Nephron progenitor cell (in vitro differentiated cells): ENCODE measurements at regions not wholly inside any gene's neighbourhood (a gene's known extent, or its start where the extent isn't known, plus 50 kb on each side); places are given as distances from the start of the nearest gene placed in this dataset.

ENCODE experiments used
- DNase-seq: peaks from one replicate; pipeline ENCODE4 v3.0.0; 2021
- H3K27ac Mint-ChIP-seq: 2 replicates; pipeline ENCODE4 v1.8.0; 2021; ENCODE audit warnings: mild to moderate bottlenecking, moderate library complexity, mixed read lengths
- H3K27me3 Mint-ChIP-seq: 2 replicates; pipeline ENCODE4 v1.8.0; 2021; ENCODE audit warnings: mild to moderate bottlenecking, low read depth, mixed read lengths; ENCODE audit not compliant: poor library complexity
- H3K36me3 Mint-ChIP-seq: 2 replicates; pipeline ENCODE4 v1.8.0; 2021; ENCODE audit warnings: low read depth, mixed read lengths
- H3K4me1 Mint-ChIP-seq: 2 replicates; pipeline ENCODE4 v1.8.0; 2021; ENCODE audit warnings: mixed read lengths
- H3K4me3 Mint-ChIP-seq: 2 replicates; pipeline ENCODE4 v1.8.0; 2021; ENCODE audit warnings: mild to moderate bottlenecking, moderate library complexity, mixed read lengths
- H3K9me3 Mint-ChIP-seq: 2 replicates; pipeline ENCODE4 v1.8.0; 2021; ENCODE audit warnings: mild to moderate bottlenecking, moderate library complexity, mixed read lengths
- TF ChIP-seq, protein P1 (sequence below): fragments of 200-600 bp; sonication (generic); IDR thresholded peaks from 2 replicates; pipeline ENCODE4 v1.5.0; 2021; ENCODE audit warnings: antibody characterized with exemption

DNA sequence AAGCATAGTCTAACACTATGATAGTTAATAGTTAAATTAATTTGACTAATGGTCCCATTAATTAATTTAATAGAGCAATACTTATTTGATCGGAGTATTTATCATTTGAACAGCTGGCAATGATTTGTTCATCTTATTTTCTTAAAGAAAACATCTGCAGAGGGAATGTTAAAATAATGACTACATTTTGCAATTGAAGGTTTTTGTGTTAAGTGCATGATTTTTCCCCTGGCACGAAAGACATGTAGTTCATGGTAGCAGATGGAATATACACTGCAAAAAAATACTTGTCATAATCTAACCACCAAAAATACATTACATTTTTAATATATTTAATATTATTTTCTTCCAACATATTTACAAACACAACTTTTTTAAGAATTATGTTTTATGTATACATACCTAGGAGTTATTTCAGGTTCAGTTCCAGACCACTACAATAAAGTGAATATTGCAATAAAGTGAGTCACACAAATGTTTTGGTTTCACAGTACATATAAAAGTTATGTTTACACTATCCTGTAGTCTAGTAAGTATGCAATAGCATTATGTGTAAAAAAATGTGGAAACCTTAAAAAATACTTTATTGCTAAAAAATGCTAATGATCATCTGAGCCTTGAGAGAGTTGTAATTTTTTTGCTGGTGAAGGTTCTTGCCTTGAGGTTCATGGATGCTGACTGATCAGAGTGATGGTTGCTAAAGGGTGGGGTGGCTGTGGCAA lies 292.6 kb upstream of the DAB2 start:
- no peak for DNase-seq
- H3K9me3 Mint-ChIP-seq: no peaks in the 10 kb centered on the region
- peaks cover 6% of the 10 kb centered on the region for H3K27me3 Mint-ChIP-seq
- TF ChIP-seq, protein P1, sequence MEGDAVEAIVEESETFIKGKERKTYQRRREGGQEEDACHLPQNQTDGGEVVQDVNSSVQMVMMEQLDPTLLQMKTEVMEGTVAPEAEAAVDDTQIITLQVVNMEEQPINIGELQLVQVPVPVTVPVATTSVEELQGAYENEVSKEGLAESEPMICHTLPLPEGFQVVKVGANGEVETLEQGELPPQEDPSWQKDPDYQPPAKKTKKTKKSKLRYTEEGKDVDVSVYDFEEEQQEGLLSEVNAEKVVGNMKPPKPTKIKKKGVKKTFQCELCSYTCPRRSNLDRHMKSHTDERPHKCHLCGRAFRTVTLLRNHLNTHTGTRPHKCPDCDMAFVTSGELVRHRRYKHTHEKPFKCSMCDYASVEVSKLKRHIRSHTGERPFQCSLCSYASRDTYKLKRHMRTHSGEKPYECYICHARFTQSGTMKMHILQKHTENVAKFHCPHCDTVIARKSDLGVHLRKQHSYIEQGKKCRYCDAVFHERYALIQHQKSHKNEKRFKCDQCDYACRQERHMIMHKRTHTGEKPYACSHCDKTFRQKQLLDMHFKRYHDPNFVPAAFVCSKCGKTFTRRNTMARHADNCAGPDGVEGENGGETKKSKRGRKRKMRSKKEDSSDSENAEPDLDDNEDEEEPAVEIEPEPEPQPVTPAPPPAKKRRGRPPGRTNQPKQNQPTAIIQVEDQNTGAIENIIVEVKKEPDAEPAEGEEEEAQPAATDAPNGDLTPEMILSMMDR: no peak
- H3K4me1 Mint-ChIP-seq: no peaks in the 10 kb centered on the region
- H3K27ac Mint-ChIP-seq: no peak overlapping the region
- no peaks in the 10 kb centered on the region for H3K36me3 Mint-ChIP-seq
- H3K4me3 Mint-ChIP-seq: no peak overlapping the region

DNA sequence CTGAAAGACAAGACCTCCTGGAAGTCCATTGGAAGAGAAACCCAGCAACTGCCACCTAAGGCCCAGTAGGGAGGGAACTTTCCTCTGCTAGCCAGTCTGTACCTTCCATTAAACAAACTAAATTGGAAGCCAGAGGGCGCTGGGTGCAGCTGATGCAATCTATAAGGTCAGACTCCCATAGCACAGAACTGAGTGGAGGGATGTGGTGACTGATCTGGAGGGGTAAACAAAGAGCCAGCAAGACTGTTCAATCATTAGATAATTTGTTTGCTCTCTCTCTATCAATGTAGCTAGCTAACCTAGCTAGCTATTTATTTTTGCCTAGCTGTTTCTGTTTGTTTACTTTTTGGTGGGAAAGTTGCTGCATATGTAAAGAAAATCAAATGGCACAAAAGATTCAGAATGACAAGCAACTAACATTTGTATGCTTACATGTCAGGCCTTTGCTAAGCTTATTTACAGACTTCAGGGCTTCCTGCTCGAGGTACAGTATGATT lies 291.8 kb upstream of the DAB2 start:
- Mint-ChIP-seq H3K4me3 (no peak overlapping the region), H3K27me3 (peaks cover 6% of the 10 kb centered on the region), H3K9me3 (no peaks in the 10 kb centered on the region), H3K4me1 (no peaks in the 10 kb centered on the region), H3K27ac (no peak overlapping the region), H3K36me3 (no peaks in the 10 kb centered on the region)
- TF ChIP-seq, protein P1: peak; percentile 22
- DNase-seq: peak; percentile 22

DNA sequence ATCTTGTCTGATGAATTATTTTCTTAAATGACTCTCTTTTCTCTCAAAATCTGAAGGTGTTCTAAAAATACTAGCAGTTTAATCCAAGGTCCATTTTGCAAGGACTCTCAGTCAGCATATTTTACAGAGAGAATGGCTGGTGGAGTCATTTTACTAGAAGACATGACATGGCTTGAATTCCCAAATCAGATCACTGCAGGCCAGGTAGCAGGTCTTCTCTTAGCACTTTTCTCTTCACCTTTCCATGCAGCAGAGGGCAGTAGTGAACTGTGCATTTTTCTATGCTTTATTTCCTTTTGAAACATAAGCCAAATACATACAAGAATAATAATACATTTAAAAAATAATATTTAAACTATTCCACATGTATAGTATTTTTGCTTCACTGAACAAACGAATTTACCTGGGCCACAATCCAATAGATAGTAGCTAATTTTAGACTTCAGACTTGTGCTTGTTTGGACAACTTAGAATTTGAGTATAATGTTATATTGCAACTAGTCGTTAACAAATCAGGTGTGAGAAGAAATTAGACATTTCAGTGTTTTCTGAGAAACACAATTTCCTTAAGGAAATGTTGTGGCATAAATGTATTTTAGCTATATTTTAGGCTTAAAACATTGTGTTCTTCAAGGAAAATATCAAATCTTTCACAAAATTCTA lies 289.4 kb upstream of the DAB2 start:
- no peaks in the 10 kb centered on the region for H3K4me1 Mint-ChIP-seq
- no peak overlapping the region for H3K27ac Mint-ChIP-seq
- no peaks in the 10 kb centered on the region for H3K9me3 Mint-ChIP-seq
- H3K36me3 Mint-ChIP-seq: no peaks in the 10 kb centered on the region
- peaks cover 6% of the 10 kb centered on the region for H3K27me3 Mint-ChIP-seq
- TF ChIP-seq, protein P1: peak; percentile 74
- H3K4me3 Mint-ChIP-seq: no peak overlapping the region
- DNase-seq: peak; percentile 29

DNA sequence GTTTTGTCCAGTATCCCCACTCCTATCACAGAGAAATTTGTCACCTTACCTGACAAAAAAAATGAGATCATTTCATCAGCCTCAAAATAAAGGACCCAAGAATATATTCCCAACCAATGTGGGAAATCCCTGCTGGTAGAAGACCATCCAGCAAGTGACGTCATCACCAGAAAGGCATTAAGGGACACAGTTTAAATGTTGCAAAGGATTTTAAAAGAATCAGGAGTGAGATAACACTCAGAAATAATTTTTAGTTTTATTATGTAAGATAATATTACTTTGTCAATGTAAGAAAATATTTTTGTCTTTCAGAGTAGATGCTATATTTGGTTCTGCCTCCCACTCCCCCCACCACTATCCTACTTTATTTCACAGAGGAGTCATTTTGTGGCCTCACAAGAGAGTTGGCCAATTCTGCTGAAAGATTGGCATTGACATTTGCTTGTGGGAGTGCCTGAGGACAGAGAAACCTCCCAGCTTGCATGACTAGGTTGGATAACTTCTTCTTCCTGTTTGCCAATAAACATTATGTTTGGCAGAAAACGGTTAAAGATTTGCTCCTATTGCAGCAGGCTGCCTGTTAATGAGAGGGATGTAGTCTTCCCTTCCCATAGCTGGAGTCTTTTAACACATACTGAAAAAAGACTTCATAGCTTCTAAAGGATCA lies 288.6 kb upstream of the DAB2 start:
- Mint-ChIP-seq H3K9me3 (no peaks in the 10 kb centered on the region), H3K4me1 (no peaks in the 10 kb centered on the region), H3K4me3 (no peak overlapping the region), H3K27me3 (peaks cover 6% of the 10 kb centered on the region), H3K36me3 (no peaks in the 10 kb centered on the region), H3K27ac (no peak overlapping the region)
- no peak for DNase-seq
- TF ChIP-seq, protein P1: no peak

DNA sequence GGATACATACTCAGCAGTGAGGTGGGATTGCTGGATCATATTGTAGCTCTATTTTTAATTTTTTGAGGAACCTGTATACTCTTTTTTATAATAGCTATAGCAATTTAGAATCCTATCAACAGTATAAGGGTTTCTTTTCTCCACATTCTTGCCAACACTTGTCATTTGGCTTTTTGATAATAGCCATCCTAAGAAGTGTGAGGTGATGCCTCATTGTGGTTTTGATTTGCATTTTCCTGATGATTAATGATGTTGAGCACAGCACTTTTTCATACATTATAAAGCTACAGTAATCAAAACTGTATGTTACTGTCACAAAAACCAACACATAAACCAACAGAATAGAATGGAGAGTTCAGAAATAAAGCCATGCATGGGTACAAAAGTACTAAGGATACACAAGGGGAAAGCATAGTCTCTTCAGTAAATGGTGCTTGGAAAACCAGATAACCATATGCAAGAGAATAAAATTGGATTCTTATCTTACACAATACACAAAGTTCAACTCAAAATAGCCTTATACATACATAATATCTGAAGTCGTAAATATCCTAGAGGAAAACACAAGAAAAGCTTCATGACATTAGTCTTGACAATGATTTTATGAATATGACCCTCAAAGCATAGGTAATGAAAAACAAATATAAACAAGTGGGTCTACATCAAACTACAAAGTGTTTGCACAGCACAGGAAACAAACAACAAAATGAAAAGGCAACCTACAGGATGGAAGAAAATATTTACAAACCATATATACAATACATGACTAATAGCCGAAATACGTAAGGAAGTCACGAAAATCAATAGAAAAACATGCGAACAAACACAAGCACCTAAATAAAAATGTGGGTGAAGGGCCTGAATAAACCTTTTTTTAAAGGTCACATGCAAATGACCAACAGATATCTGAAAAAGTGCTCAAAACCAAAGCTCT lies 287.8 kb upstream of the DAB2 start:
- no peaks in the 10 kb centered on the region for H3K9me3 Mint-ChIP-seq
- TF ChIP-seq, protein P1: no peak

More for the DNA sequence above, 287.8 kb upstream of the DAB2 start:
- peaks cover 6% of the 10 kb centered on the region for H3K27me3 Mint-ChIP-seq
- H3K4me1 Mint-ChIP-seq: no peaks in the 10 kb centered on the region
- H3K36me3 Mint-ChIP-seq: no peaks in the 10 kb centered on the region
- H3K27ac Mint-ChIP-seq: no peak overlapping the region
- H3K4me3 Mint-ChIP-seq: no peak overlapping the region
- DNase-seq: no peak
